Transverse colon (tissue), 3 donors: ENCODE measurements at regions not wholly inside any gene's neighbourhood (a gene's known extent, or its start where the extent isn't known, plus 50 kb on each side); places are given as distances from the start of the nearest gene placed in this dataset.

Experiments
- CTCF ChIP-seq, 5 experiments: fragments of 200-600 bp in 3 of 5; fragments of 450-650 bp in 2 of 5; sonication (generic) in 3 of 5; IDR thresholded peaks; 1 replicate in 2 of 5; 2 replicates in 3 of 5; pipeline ENCODE4 v1.5.1; 2016 to 2017; ENCODE audit warnings: antibody characterized with exemption in 5 of 5, inconsistent platforms in 3 of 5, mild to moderate bottlenecking in 2 of 5, moderate library complexity in 1 of 5
- EP300 ChIP-seq: sonication (generic); formaldehyde crosslinking; IDR thresholded peaks from one replicate; pipeline ENCODE4 v1.6.1; 2017; ENCODE audit warnings: antibody characterized with exemption, low read depth
- POLR2A ChIP-seq: fragments of 450-650 bp; IDR thresholded peaks from one replicate; pipeline ENCODE4 v1.6.1; 2016; ENCODE audit warnings: antibody characterized with exemption, mild to moderate bottlenecking, moderate library complexity

DNA sequence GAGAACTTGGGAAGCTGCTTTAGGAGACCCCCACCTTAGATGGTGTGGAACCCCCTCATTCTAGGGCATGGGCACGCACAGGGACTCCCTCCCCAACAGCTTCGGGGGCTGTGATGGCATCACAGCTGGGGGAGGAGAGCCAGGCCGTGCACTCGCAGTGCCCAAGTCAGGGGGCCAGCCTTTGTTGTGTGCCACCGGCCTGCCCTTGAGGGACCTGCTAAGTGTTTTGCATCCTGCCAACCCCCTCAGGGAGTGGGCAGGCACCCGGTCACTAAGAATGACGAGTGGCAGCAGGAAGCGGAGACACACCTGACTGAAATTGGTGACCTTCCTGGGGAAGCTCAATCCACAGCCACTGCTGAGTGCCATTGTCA is 334.9 kb upstream of the SFSWAP start:
- TF ChIP-seq CTCF (IDR thresholded peaks at IDR 0.05): no peak
- no peak for TF ChIP-seq EP300
- TF ChIP-seq POLR2A: no peak
